GM18505 (cell line): ENCODE measurements at regions not wholly inside any gene's neighbourhood (a gene's known extent, or its start where the extent isn't known, plus 50 kb on each side); places are given as distances from the start of the nearest gene placed in this dataset.

Experiments used
- ATAC-seq: cut with Tn5 transposase; IDR thresholded peaks from one replicate; pipeline ENCODE4 v1.9.1; 2021; ENCODE audit not compliant: unreplicated experiment
- POLR2A ChIP-seq: IDR thresholded peaks from 4 replicates; pipeline ENCODE4 v1.6.1; 2011; ENCODE audit warnings: borderline replicate concordance; ENCODE audit not compliant: insufficient read depth, insufficient read length; ENCODE audit errors: extremely low read depth

- no peak for ATAC-seq
- no peak for TF ChIP-seq POLR2A
These were observed 108.6 kb downstream of the MAB21L3 start for GRCh38 chr1:116219651-116220434.

GRCh38 chr1:116224111-116224510 is 112.9 kb downstream of the MAB21L3 start:
- no peak for TF ChIP-seq POLR2A
- ATAC-seq, result no peak

- ATAC-seq, result no peak
- TF ChIP-seq POLR2A, result no peak
These were observed 113.4 kb downstream of the MAB21L3 start for GRCh38 chr1:116224561-116224960.

GRCh38 chr1:116226017-116226416 is 114.8 kb downstream of the MAB21L3 start:
- no peak for TF ChIP-seq POLR2A
- no peak for ATAC-seq

- no peak for ATAC-seq
- no peak for TF ChIP-seq POLR2A
These were observed 117.3 kb downstream of the MAB21L3 start for GRCh38 chr1:116228511-116228910.

- TF ChIP-seq POLR2A, result no peak
- no peak for ATAC-seq
These were observed 119.5 kb downstream of the MAB21L3 start for GRCh38 chr1:116230712-116231111.

- no peak for ATAC-seq
- TF ChIP-seq POLR2A, result no peak
These were observed 120.6 kb downstream of the MAB21L3 start for GRCh38 chr1:116231752-116232151.

GRCh38 chr1:116232989-116233514 is 121.9 kb downstream of the MAB21L3 start:
- no peak for TF ChIP-seq POLR2A
- no peak for ATAC-seq

GRCh38 chr1:116234429-116234828 is 123.2 kb downstream of the MAB21L3 start:
- no peak for ATAC-seq
- TF ChIP-seq POLR2A, result no peak

GRCh38 chr1:116239916-116240315 is 128.7 kb downstream of the MAB21L3 start:
- no peak for TF ChIP-seq POLR2A
- no peak for ATAC-seq

- no peak for ATAC-seq
- TF ChIP-seq POLR2A, result no peak
These were observed 130.3 kb upstream of the ATP1A1 start for GRCh38 chr1:116242741-116243140.

- TF ChIP-seq POLR2A, result no peak
- no peak for ATAC-seq
These were observed 129.6 kb upstream of the ATP1A1 start for GRCh38 chr1:116243333-116244054.

- TF ChIP-seq POLR2A, result no peak
- ATAC-seq, result no peak
These were observed 126.9 kb upstream of the ATP1A1 start for GRCh38 chr1:116246174-116246573.

GRCh38 chr1:116252271-116252670 is 120.8 kb upstream of the ATP1A1 start:
- TF ChIP-seq POLR2A, result no peak
- no peak for ATAC-seq

- no peak for ATAC-seq
- no peak for TF ChIP-seq POLR2A
These were observed 120.3 kb upstream of the ATP1A1 start for GRCh38 chr1:116252785-116253184.
